ENCODE measurements at regions not wholly inside any gene's neighbourhood (a gene's known extent, or its start where the extent isn't known, plus 50 kb on each side); places are given as distances from the start of the nearest gene placed in this dataset.

- H3K27ac Mint-ChIP-seq, result peak overlapping the region; percentile 4
These were observed 131.2 kb upstream of the DYRK2 start for GRCh38 chr12:67517181-67517887.

GRCh38 chr12:67519484-67520433 is 128.8 kb upstream of the DYRK2 start:
- Mint-ChIP-seq H3K4me3 (no peak overlapping the region), H3K36me3 (ENCODE audit: low read depth) (no peaks in the 10 kb centered on the region), H3K4me1 (peaks cover 19% of the 10 kb centered on the region), H3K9me3 (no peaks in the 10 kb centered on the region), H3K27ac (no peak overlapping the region), H3K27me3 (ENCODE audit: low read depth, poor library complexity) (peaks cover 7% of the 10 kb centered on the region)
- TF ChIP-seq CTCF (IDR thresholded peaks at IDR 0.05), result no peak
- DNase-seq, result no peak

More at GRCh38 chr12:67517181-67517887, 131.2 kb upstream of the DYRK2 start:
- H3K9me3 Mint-ChIP-seq, result no peaks in the 10 kb centered on the region
- peaks cover 7% of the 10 kb centered on the region for H3K27me3 Mint-ChIP-seq (ENCODE audit: low read depth, poor library complexity)
- no peaks in the 10 kb centered on the region for H3K36me3 Mint-ChIP-seq (ENCODE audit: low read depth)
- peaks cover 23% of the 10 kb centered on the region for H3K4me1 Mint-ChIP-seq
- no peak overlapping the region for H3K4me3 Mint-ChIP-seq
- no peak for DNase-seq
- TF ChIP-seq CTCF (IDR thresholded peaks at IDR 0.05), result no peak

- DNase-seq, result no peak
- H3K4me1 Mint-ChIP-seq, result peaks cover 19% of the 10 kb centered on the region
- no peaks in the 10 kb centered on the region for H3K36me3 Mint-ChIP-seq (ENCODE audit: low read depth)
- no peak overlapping the region for H3K27ac Mint-ChIP-seq
- TF ChIP-seq CTCF (IDR thresholded peaks at IDR 0.05), result no peak
- H3K9me3 Mint-ChIP-seq, result no peaks in the 10 kb centered on the region
- peaks cover 7% of the 10 kb centered on the region for H3K27me3 Mint-ChIP-seq (ENCODE audit: low read depth, poor library complexity)
- no peak overlapping the region for H3K4me3 Mint-ChIP-seq
These were observed 127.9 kb upstream of the DYRK2 start for GRCh38 chr12:67520606-67521005.

- H3K4me1 Mint-ChIP-seq, result peaks cover 24% of the 10 kb centered on the region
- no peak for DNase-seq
- H3K36me3 Mint-ChIP-seq (ENCODE audit: low read depth), result no peaks in the 10 kb centered on the region
- no peaks in the 10 kb centered on the region for H3K9me3 Mint-ChIP-seq
- H3K4me3 Mint-ChIP-seq, result no peak overlapping the region
- no peak for TF ChIP-seq CTCF (IDR thresholded peaks at IDR 0.05)
- H3K27me3 Mint-ChIP-seq (ENCODE audit: low read depth, poor library complexity), result peaks cover 7% of the 10 kb centered on the region
- no peak overlapping the region for H3K27ac Mint-ChIP-seq
These were observed 126.3 kb upstream of the DYRK2 start for GRCh38 chr12:67522222-67522621.

- peaks cover 29% of the 10 kb centered on the region for H3K4me1 Mint-ChIP-seq
- H3K27ac Mint-ChIP-seq, result no peak overlapping the region
- peaks cover 7% of the 10 kb centered on the region for H3K27me3 Mint-ChIP-seq (ENCODE audit: low read depth, poor library complexity)
- no peaks in the 10 kb centered on the region for H3K36me3 Mint-ChIP-seq (ENCODE audit: low read depth)
- no peak for DNase-seq
- no peaks in the 10 kb centered on the region for H3K9me3 Mint-ChIP-seq
- no peak for TF ChIP-seq CTCF (IDR thresholded peaks at IDR 0.05)
- H3K4me3 Mint-ChIP-seq, result no peak overlapping the region
These were observed 125.0 kb upstream of the DYRK2 start for GRCh38 chr12:67523538-67523937.

Data from nephron progenitor cell (in vitro differentiated cells).